Neural cell (in vitro differentiated cells): ENCODE measurements at regions not wholly inside any gene's neighbourhood (a gene's known extent, or its start where the extent isn't known, plus 50 kb on each side); places are given as distances from the start of the nearest gene placed in this dataset.
"Not testable (repeated sequence)": the region's sequence is repeated elsewhere in the genome, so short reads cannot be mapped to it uniquely, and the experiment has no call there.

Source experiments
- H2AFZ ChIP-seq: fragments of 200-600, 300-800 bp; sonication (generic), shearing (Covaris generic); 2 replicates; pipeline ENCODE4 v1.6.0; 2014; ENCODE audit warnings: low read depth, mild to moderate bottlenecking, antibody characterized with exemption, low read length, moderate library complexity
- H3F3A ChIP-seq: fragments of 200-600 bp; shearing (Covaris generic); 2 replicates; pipeline ENCODE4 v1.6.1; 2016; ENCODE audit warnings: mild to moderate bottlenecking, moderate library complexity, mixed read lengths, antibody characterized with exemption, low read length; ENCODE audit not compliant: insufficient read depth, poor library complexity, severe bottlenecking
- H3K27ac ChIP-seq: fragments of 200-600, 300-800 bp; sonication (generic), shearing (Covaris generic); 2 replicates; pipeline ENCODE4 v1.5.1; 2014; ENCODE audit warnings: mild to moderate bottlenecking, low read length, moderate library complexity
- H3K27me3 ChIP-seq: fragments of 300-800, 200-600 bp; sonication (generic), shearing (Covaris generic); 2 replicates; pipeline ENCODE4 v1.6.0; 2014; ENCODE audit warnings: mild to moderate bottlenecking, low read depth, low read length, moderate library complexity; ENCODE audit not compliant: insufficient read depth
- H3K36me3 ChIP-seq: fragments of 300-800, 200-600 bp; sonication (generic), shearing (Covaris generic); 2 replicates; pipeline ENCODE4 v1.5.1; 2014; ENCODE audit warnings: mild to moderate bottlenecking, antibody characterized with exemption, low read length, moderate library complexity; ENCODE audit not compliant: insufficient read depth
- H3K4me2 ChIP-seq: fragments of 300-800, 200-600 bp; sonication (generic), shearing (Covaris generic); 2 replicates; pipeline ENCODE4 v1.6.0; 2014; ENCODE audit warnings: mild to moderate bottlenecking, low read length
- H3K4me3 ChIP-seq: fragments of 300-800, 200-600 bp; sonication (generic), shearing (Covaris generic); 2 replicates; pipeline ENCODE4 v1.5.1; 2014; ENCODE audit warnings: mild to moderate bottlenecking, low read length, moderate library complexity
- H3K79me2 ChIP-seq: fragments of 200-600 bp; shearing (Covaris generic); replicated peaks from 2 replicates; pipeline ENCODE4 v1.6.0; 2014; ENCODE audit warnings: mild to moderate bottlenecking, low read length, moderate library complexity; ENCODE audit not compliant: insufficient read depth
- H3K9ac ChIP-seq: fragments of 300-800, 200-600 bp; sonication (generic), shearing (Covaris generic); 2 replicates; pipeline ENCODE4 v1.6.1; 2016; ENCODE audit warnings: mild to moderate bottlenecking, low read length, mixed read lengths
- H3K9me2 ChIP-seq: fragments of 200-600 bp; shearing (Covaris generic); 2 replicates; pipeline ENCODE4 v1.6.1; 2016; ENCODE audit warnings: mild to moderate bottlenecking, low read length, mixed read lengths; ENCODE audit not compliant: insufficient read depth
- H3K9me3 ChIP-seq: fragments of 200-600, 300-800 bp; sonication (generic), shearing (Covaris generic); 2 replicates; pipeline ENCODE4 v1.6.1; 2016; ENCODE audit warnings: mild to moderate bottlenecking, mixed run types, low read length, moderate library complexity, mixed read lengths
- H4K20me1 ChIP-seq: fragments of 200-600 bp; shearing (Covaris generic); 2 replicates; pipeline ENCODE4 v1.6.1; 2016; ENCODE audit warnings: mild to moderate bottlenecking, mixed run types; ENCODE audit not compliant: insufficient read depth
- CTCF ChIP-seq: fragments of 450-650 bp; IDR thresholded peaks from 2 replicates; pipeline ENCODE4 v1.5.1; 2014; ENCODE audit warnings: antibody characterized with exemption, mild to moderate bottlenecking, moderate library complexity; ENCODE audit not compliant: poor library complexity, severe bottlenecking
- EP300 ChIP-seq: fragments of 450-650 bp; conservative IDR thresholded peaks from 2 replicates; pipeline ENCODE4 v1.6.1; 2014; ENCODE audit warnings: antibody characterized with exemption, mild to moderate bottlenecking, moderate library complexity; ENCODE audit not compliant: poor library complexity, severe bottlenecking
- EZH2 ChIP-seq: fragments of 200-600, 300-800 bp; shearing (Covaris generic), sonication (generic); IDR thresholded peaks from 2 replicates; pipeline ENCODE4 v1.6.1; 2014; ENCODE audit warnings: antibody characterized with exemption, low read length, borderline replicate concordance, mild to moderate bottlenecking; ENCODE audit not compliant: insufficient read depth, poor library complexity, severe bottlenecking
- MXI1 ChIP-seq: fragments of 450-650 bp; conservative IDR thresholded peaks from 2 replicates; pipeline ENCODE4 v1.6.1; 2014; ENCODE audit warnings: antibody characterized with exemption, mild to moderate bottlenecking; ENCODE audit not compliant: poor library complexity, severe bottlenecking
- POLR2AphosphoS5 ChIP-seq: IDR thresholded peaks from 2 replicates; pipeline ENCODE4 v1.6.1; 2012
- RAD21 ChIP-seq: fragments of 450-650 bp; conservative IDR thresholded peaks from 2 replicates; pipeline ENCODE4 v1.6.1; 2014; ENCODE audit warnings: antibody characterized with exemption, mild to moderate bottlenecking, moderate library complexity
- SMC3 ChIP-seq: fragments of 450-650 bp; conservative IDR thresholded peaks from 2 replicates; pipeline ENCODE4 v1.6.1; 2014; ENCODE audit warnings: antibody characterized with exemption, mild to moderate bottlenecking, moderate library complexity; ENCODE audit not compliant: poor library complexity
- TAF1 ChIP-seq: IDR thresholded peaks from 2 replicates; pipeline ENCODE4 v1.6.1; 2012; ENCODE audit warnings: low read depth
- small RNA-seq, 3 experiments: library from RNA; depleted of rRNA; stranded (forward); fragments of <200 nt; gene quantifications; one replicate each; pipeline ENCODE3, GENCODE V24; 2012
- TF ChIP-seq, protein P1 (sequence below): IDR thresholded peaks from 2 replicates; pipeline ENCODE4 v1.6.1; 2012; ENCODE audit warnings: borderline replicate concordance

- H3K9me3 ChIP-seq: peaks cover 3% of the 10 kb centered on the region
- no peak overlapping the region for H3K9ac ChIP-seq
- no peak overlapping the region for H3K27ac ChIP-seq
- H4K20me1 ChIP-seq: no peaks in the 10 kb centered on the region
- no peak overlapping the region for H3K4me3 ChIP-seq
- H3F3A ChIP-seq: no peaks in the 10 kb centered on the region
- H2AFZ ChIP-seq: no peak overlapping the region
- no peaks in the 10 kb centered on the region for H3K79me2 ChIP-seq
- no peaks in the 10 kb centered on the region for H3K27me3 ChIP-seq
- no peaks in the 10 kb centered on the region for H3K36me3 ChIP-seq
- H3K9me2 ChIP-seq: no peaks in the 10 kb centered on the region
- H3K4me2 ChIP-seq: no peak overlapping the region
- TF ChIP-seq MXI1 (no peak), TAF1 (no peak), SMC3 (no peak), EZH2 (no peak), POLR2AphosphoS5 (no peak), EP300 (no peak), CTCF (no peak), RAD21 (no peak)
- TF ChIP-seq, protein P1, sequence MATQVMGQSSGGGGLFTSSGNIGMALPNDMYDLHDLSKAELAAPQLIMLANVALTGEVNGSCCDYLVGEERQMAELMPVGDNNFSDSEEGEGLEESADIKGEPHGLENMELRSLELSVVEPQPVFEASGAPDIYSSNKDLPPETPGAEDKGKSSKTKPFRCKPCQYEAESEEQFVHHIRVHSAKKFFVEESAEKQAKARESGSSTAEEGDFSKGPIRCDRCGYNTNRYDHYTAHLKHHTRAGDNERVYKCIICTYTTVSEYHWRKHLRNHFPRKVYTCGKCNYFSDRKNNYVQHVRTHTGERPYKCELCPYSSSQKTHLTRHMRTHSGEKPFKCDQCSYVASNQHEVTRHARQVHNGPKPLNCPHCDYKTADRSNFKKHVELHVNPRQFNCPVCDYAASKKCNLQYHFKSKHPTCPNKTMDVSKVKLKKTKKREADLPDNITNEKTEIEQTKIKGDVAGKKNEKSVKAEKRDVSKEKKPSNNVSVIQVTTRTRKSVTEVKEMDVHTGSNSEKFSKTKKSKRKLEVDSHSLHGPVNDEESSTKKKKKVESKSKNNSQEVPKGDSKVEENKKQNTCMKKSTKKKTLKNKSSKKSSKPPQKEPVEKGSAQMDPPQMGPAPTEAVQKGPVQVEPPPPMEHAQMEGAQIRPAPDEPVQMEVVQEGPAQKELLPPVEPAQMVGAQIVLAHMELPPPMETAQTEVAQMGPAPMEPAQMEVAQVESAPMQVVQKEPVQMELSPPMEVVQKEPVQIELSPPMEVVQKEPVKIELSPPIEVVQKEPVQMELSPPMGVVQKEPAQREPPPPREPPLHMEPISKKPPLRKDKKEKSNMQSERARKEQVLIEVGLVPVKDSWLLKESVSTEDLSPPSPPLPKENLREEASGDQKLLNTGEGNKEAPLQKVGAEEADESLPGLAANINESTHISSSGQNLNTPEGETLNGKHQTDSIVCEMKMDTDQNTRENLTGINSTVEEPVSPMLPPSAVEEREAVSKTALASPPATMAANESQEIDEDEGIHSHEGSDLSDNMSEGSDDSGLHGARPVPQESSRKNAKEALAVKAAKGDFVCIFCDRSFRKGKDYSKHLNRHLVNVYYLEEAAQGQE: no peak
Measured at GRCh38 chr3:151520105-151520504, 59.2 kb upstream of the IGSF10 start.

DNA sequence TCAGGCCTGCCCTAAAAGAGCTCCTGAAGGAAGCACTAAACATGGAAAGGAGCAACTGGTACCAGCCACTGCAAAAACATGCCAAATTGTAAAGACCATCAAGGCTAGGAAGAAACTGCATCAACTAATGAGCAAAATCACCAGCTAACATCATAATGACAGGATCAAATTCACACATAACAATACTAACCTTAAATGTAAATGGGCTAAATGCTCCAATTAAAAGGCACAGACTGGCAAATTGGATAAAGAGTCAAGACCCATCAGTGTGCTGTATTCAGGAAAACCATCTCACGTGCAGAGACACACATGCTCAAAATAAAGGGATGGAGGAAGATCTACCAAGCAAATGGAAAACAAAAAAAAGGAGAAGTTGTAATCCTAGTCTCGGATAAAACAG lies 50.6 kb upstream of the IGSF10 start:
- H3K36me3 ChIP-seq, H3K27me3 ChIP-seq, H3K9me3 ChIP-seq, H3F3A ChIP-seq, H2AFZ ChIP-seq, H3K79me2 ChIP-seq, H3K9me2 ChIP-seq, H3K4me2 ChIP-seq, H4K20me1 ChIP-seq, H3K9ac ChIP-seq, H3K27ac ChIP-seq, H3K4me3 ChIP-seq: not testable (repeated sequence)

Small RNAs in the stretch of these regions (small RNA-seq; reads per million reads assigned to genes)
- 0 reads per million in 3 experiments for gene MIR5186
